ENCODE measurements at regions not wholly inside any gene's neighbourhood (a gene's known extent, or its start where the extent isn't known, plus 50 kb on each side); places are given as distances from the start of the nearest gene placed in this dataset.
"Not testable (repeated sequence)": the region's sequence is repeated elsewhere in the genome, so short reads cannot be mapped to it uniquely, and the experiment has no call there.

DNA sequence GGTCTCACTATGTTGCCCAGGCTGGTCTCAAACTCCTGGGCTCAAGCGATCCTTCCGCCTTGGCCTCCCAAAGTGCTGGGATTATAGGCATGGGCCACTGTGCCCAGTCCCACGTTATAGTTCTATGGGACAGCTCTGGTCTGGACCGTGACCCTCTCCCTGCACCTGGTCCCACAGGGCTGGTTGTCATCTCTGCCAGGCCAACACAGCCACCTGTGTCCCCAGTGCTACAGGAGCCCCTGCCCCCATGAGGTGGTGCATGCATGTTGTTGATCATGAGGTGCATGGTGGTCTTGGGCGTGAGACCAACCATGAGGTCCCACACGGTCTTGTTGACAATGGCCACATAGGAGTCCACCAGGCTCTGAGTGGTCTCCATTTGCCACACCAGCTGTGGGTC lies 51.0 kb upstream of the UBE2Q2 start:
- H3K27me3 ChIP-seq; H3K4me3 ChIP-seq; H3K36me3 ChIP-seq; intact Hi-C loops (cut with DNase I); H3K9me3 ChIP-seq; H3K4me1 ChIP-seq; DNase-seq (ENCODE audit: low spot score in 2 of 2); H3K27ac ChIP-seq: not testable (repeated sequence)

DNA sequence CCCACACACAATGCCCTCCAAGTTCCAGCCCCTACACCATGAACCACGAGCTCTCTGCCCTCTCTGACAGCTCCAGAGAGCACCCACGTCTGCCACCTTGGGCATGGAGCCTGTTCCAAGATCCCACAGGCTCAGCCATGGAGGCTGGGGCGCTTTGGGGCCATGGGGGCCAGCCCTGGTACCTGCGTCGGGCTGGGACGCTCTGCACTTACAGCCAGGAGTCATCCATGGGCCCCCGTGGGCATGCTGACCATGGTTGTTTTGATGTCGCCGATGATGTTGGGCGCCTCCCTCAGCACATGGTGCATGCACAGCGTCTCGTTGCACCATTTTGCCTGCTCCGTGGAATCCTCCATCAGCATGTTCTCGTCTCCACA lies 51.9 kb upstream of the UBE2Q2 start:
- no peaks in the 10 kb centered on the region for H3K9me3 ChIP-seq
- H3K27ac ChIP-seq = no peak overlapping the region
- DNase-seq (ENCODE audit: low spot score in 2 of 2) = peak in 1 of 2 donors; percentile 49
- no peaks in the 10 kb centered on the region for H3K4me1 ChIP-seq
- no peak overlapping the region for H3K4me3 ChIP-seq
- no peaks in the 10 kb centered on the region for H3K36me3 ChIP-seq
- TF ChIP-seq, protein P1, sequence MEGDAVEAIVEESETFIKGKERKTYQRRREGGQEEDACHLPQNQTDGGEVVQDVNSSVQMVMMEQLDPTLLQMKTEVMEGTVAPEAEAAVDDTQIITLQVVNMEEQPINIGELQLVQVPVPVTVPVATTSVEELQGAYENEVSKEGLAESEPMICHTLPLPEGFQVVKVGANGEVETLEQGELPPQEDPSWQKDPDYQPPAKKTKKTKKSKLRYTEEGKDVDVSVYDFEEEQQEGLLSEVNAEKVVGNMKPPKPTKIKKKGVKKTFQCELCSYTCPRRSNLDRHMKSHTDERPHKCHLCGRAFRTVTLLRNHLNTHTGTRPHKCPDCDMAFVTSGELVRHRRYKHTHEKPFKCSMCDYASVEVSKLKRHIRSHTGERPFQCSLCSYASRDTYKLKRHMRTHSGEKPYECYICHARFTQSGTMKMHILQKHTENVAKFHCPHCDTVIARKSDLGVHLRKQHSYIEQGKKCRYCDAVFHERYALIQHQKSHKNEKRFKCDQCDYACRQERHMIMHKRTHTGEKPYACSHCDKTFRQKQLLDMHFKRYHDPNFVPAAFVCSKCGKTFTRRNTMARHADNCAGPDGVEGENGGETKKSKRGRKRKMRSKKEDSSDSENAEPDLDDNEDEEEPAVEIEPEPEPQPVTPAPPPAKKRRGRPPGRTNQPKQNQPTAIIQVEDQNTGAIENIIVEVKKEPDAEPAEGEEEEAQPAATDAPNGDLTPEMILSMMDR (IDR thresholded peaks at IDR 0.05) = no peak
- intact Hi-C loops (cut with DNase I) = no loop called here
- H3K27me3 ChIP-seq = no peaks in the 10 kb centered on the region

DNA sequence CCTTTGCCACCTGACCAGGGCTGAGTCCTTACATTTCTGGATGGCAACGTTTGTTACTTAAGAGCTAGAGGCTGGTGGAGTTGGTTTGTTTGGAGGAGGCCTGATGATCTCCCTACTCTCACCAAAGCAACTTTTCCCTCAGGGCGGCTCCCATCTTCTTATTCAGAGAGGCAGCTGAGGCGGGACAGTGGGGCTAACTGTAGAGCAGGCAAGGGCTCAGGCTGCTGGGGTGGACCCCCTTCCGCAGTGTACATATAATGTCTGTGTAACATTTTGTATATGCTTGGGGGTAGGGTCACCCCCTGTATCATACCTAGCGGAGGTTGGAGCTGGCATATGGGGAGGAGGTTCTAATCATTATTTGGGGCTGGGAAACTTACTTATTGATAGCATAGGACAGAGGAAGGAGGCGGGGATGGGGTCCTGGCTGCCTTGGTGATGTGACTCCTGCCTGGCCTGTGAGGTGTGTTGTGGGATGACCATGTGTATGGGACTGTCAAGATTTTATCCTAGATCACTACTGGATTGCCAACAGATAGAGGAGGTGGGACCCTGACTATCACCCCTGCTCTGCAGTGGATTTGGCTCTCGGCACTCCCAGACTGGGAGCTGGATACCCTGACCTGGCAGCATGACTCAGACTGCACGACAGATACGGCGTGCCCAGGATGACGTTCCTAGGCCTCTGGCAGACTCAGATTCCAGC lies 52.5 kb upstream of the UBE2Q2 start:
- Histone ChIP-seq H3K4me3 (no peak overlapping the region), H3K27me3 (no peaks in the 10 kb centered on the region), H3K9me3 (no peaks in the 10 kb centered on the region), H3K4me1 (no peaks in the 10 kb centered on the region), H3K36me3 (no peaks in the 10 kb centered on the region), H3K27ac (no peak overlapping the region)
- intact Hi-C loops (cut with DNase I) = no loop called here
- peak in 1 of 2 donors; percentile 25 for DNase-seq (ENCODE audit: low spot score in 2 of 2)
- TF ChIP-seq, protein P1 (IDR thresholded peaks at IDR 0.05) = no peak

- no peaks in the 10 kb centered on the region for H3K4me1 ChIP-seq
- H3K36me3 ChIP-seq = no peaks in the 10 kb centered on the region
- H3K27ac ChIP-seq = no peak overlapping the region
- TF ChIP-seq, protein P1 (IDR thresholded peaks at IDR 0.05) = no peak
- H3K27me3 ChIP-seq = no peaks in the 10 kb centered on the region
- H3K4me3 ChIP-seq = no peak overlapping the region
- no peaks in the 10 kb centered on the region for H3K9me3 ChIP-seq
- intact Hi-C loops (cut with DNase I) = no loop called here
- DNase-seq (ENCODE audit: low spot score in 2 of 2) = peak in 1 of 2 donors; percentile 25
Observed at GRCh38 chr15:75786575-75786947, 56.7 kb upstream of the UBE2Q2 start.

GRCh38 chr15:75785771-75786574 lies 57.3 kb upstream of the UBE2Q2 start:
- H3K27me3 ChIP-seq = no peaks in the 10 kb centered on the region
- no peaks in the 10 kb centered on the region for H3K9me3 ChIP-seq
- H3K27ac ChIP-seq = no peak overlapping the region
- peak in 1 of 2 donors; percentile 48 for DNase-seq (ENCODE audit: low spot score in 2 of 2)
- no peaks in the 10 kb centered on the region for H3K4me1 ChIP-seq
- no peak overlapping the region for H3K4me3 ChIP-seq
- intact Hi-C loops (cut with DNase I) = no loop called here
- no peaks in the 10 kb centered on the region for H3K36me3 ChIP-seq
- TF ChIP-seq, protein P1 (IDR thresholded peaks at IDR 0.05) = no peak

GRCh38 chr15:75784511-75785480 lies 58.5 kb upstream of the UBE2Q2 start:
- DNase-seq (ENCODE audit: low spot score in 2 of 2) = peak in 1 of 2 donors; percentile 48
- H3K4me1 ChIP-seq; H3K9me3 ChIP-seq; H3K27me3 ChIP-seq; H3K36me3 ChIP-seq; H3K27ac ChIP-seq; H3K4me3 ChIP-seq; intact Hi-C loops (cut with DNase I): not testable (repeated sequence)

DNA sequence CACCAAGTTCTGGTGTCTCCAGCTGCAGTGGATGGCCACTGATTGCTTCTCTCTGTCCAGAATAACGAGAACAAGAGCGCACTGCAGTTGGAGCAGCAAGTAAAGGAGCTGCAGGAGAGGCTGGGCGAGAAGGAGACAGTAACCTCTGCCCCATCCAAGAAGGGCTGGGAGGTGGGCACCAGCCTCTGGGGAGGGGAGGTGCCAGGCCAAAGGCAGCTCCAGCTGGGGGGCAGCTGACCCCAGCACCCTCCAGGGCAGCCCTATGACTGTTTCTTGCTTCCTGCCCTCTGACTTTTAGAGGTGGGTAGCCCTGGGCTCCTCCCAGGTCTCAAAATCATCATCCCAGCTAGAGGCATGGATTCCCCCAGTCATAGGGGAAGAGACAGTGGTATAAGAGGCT lies 59.7 kb upstream of the UBE2Q2 start:
- DNase-seq (ENCODE audit: low spot score in 2 of 2); H3K9me3 ChIP-seq; H3K4me3 ChIP-seq; H3K27me3 ChIP-seq; H3K36me3 ChIP-seq; H3K4me1 ChIP-seq; intact Hi-C loops (cut with DNase I); H3K27ac ChIP-seq: not testable (repeated sequence)
